Heart right ventricle (tissue), 16 donors: ENCODE measurements at regions not wholly inside any gene's neighbourhood (a gene's known extent, or its start where the extent isn't known, plus 50 kb on each side); places are given as distances from the start of the nearest gene placed in this dataset.
A peak's percentile ranks its signal among the peaks of the same experiment; 100 is the strongest.

ENCODE experiments used
- ATAC-seq, 8 donors: fragments of 200-7000 bp; cut with Tn5 transposase; one replicate each; pipeline ENCODE4 v1.9.1; 2020; ENCODE audit warnings: mild to moderate bottlenecking in 8 of 8, moderate library complexity in 8 of 8, moderate number of reproducible peaks in 1 of 8
- DNase-seq, 2 donors: peaks; one replicate each; pipeline ENCODE4 v3.0.0-alpha.2; 2020
- H3K27ac ChIP-seq, 10 donors: fragments of 200-600 bp; sonication (generic) in 2 of 10; one replicate each; pipeline versions ENCODE4 v1.5.0 to v1.8.0; 2020 to 2022; ENCODE audit warnings: mild to moderate bottlenecking in 3 of 10
- H3K27me3 ChIP-seq, 7 donors: fragments of 200-600 bp; one replicate each; pipeline ENCODE4 v1.8.0; 2021 to 2022; ENCODE audit warnings: mild to moderate bottlenecking in 2 of 7
- H3K36me3 ChIP-seq, 9 donors: fragments of 200-600 bp; sonication (generic) in 1 of 9; one replicate each; pipeline versions ENCODE4 v1.5.0 to v1.8.0; 2020 to 2022; ENCODE audit warnings: mild to moderate bottlenecking in 2 of 9
- H3K4me1 ChIP-seq, 9 donors: fragments of 200-600 bp; sonication (generic) in 1 of 9; one replicate each; pipeline versions ENCODE4 v1.5.0 to v1.8.0; 2020 to 2022; ENCODE audit warnings: mild to moderate bottlenecking in 4 of 9
- H3K4me3 ChIP-seq, 10 donors: fragments of 200-600 bp; sonication (generic) in 2 of 10; one replicate each; pipeline versions ENCODE4 v1.5.0 to v1.8.0; 2020 to 2022; ENCODE audit warnings: mild to moderate bottlenecking in 7 of 10, moderate library complexity in 2 of 10
- H3K9me3 ChIP-seq, 11 donors: fragments of 200-600 bp in 10 of 11; sonication (generic) in 2 of 11; one replicate each; pipeline versions ENCODE4 v1.5.0 to v1.8.0; 2013 to 2022; ENCODE audit warnings: mild to moderate bottlenecking in 2 of 11, control low read depth in 1 of 11, moderate library complexity in 1 of 11
- CTCF ChIP-seq, 9 donors: fragments of 200-600 bp; sonication (generic) in 2 of 9; IDR thresholded peaks; one replicate each; pipeline versions ENCODE4 v1.5.0 to v1.8.0; 2021 to 2022; ENCODE audit warnings: antibody characterized with exemption in 9 of 9, mild to moderate bottlenecking in 5 of 9, moderate library complexity in 1 of 9
- WGBS, 2 donors: extraction: QIAGEN DNeasy Blood & Tissue Kit; methylation state at CpG; one replicate each; pipeline ENCODE4 v1.1.7; 2013; ENCODE audit warnings: inconsistent platforms in 1 of 2; 5-methylcytosine and 5-hydroxymethylcytosine counted together
- intact Hi-C, 10 donors: fragments of 100-400 bp; cut with DNase I; formaldehyde crosslinking; loops; one replicate each; pipeline versions ENCODE4 v1.11.1 to v1.14.2; 2022
- donor health status: Arrhythmogenic right ventricular cardiomyopathy.
- donor health status: ischemic (EF 13 %, LVEDD 7.1; RV severe dilation, severe dysfunction).
- donor health status: healthy with polysubstance abuse.
- donor health status: DM: no; HTN: yes; CAD: no.
- donor health status: DM: no; HTN: no; CAD: no.
- donor health status: ischemic (EF 25% LVEDD 6.9; RV normal size, moderate dysfunction).
- donor health status: ischemic (EF 25% LVEDD 5.7; RV mildly dilated, moderate dysfunction).
- donor health status: healthy.
- donor health status: DM: yes; HTN: yes; CAD: no.
- donor health status: Ischemic cardiomyopathy.
- donor health status: ischemic (EF 35%, LVEDD 5.7; RV mildly dilated, moderate dysfunction).
- donor health status: nonischemic (EF 11% LVEDD 7.7; RV severe dilation, severe dysfunction).
- donor health status: DM: yes; HTN: yes; CAD: no.
- donor health status: PGD.
- donor health status: ischemic (EF 29% LVEDD 5.4; RV normal size, mild dysfunction).
- donor health status: nonischemic (EF 23%, LVEDD 6.1; RV moderate dilation, normal function).

DNA sequence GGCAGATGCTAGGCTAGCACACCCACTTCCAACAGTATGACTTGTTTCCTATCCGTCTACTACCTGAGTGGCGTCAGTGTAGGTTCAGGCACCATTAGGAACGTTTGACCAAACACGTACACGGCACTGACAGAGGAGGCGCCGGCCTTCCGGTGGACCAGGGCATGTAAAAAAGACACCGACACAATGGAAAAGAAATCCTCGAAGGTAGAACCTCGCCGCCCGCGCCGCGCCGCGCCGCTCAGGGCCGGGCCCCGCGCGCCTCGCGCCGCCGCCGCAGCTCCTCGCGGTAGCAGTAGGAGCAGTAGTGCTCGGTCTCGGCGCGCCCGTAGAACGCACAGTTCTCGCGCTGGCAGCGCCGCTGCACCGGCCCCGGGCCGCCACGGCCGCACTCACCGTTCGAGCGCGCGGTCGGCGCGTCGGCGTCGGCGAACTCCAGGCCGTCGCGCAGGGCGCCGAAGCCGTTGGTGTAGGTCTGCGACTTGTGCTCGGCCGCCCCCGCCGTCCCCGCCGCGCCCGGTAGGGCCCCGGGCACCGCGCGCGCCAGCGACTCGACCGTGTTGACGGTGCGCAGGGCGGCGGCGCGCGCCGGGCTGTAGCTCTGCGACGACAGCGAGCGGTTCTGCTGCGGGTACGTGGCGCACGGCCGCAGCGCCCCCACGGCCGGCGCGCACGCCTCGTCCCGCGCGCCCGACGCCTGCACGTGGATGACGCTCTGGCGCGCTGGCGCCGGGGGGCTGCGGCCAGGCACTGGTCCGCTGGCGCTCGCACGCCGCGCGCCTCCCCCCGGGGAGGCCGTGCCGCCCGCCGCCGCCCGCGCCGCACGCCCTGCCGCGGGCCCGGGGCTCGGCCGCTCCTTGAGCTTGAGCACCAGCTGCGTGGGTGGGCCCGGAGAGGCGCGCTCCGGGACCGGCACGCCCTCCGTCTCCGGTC lies 156.7 kb downstream of the KLF13 start:
- H3K27me3 ChIP-seq = peaks cover 0 to 34% (median 23%) of the 10 kb centered on the region in 7 donors
- peak overlapping the region in 8 of 10 donors; percentile 13 to 41 (median 24) for H3K4me3 ChIP-seq

DNA sequence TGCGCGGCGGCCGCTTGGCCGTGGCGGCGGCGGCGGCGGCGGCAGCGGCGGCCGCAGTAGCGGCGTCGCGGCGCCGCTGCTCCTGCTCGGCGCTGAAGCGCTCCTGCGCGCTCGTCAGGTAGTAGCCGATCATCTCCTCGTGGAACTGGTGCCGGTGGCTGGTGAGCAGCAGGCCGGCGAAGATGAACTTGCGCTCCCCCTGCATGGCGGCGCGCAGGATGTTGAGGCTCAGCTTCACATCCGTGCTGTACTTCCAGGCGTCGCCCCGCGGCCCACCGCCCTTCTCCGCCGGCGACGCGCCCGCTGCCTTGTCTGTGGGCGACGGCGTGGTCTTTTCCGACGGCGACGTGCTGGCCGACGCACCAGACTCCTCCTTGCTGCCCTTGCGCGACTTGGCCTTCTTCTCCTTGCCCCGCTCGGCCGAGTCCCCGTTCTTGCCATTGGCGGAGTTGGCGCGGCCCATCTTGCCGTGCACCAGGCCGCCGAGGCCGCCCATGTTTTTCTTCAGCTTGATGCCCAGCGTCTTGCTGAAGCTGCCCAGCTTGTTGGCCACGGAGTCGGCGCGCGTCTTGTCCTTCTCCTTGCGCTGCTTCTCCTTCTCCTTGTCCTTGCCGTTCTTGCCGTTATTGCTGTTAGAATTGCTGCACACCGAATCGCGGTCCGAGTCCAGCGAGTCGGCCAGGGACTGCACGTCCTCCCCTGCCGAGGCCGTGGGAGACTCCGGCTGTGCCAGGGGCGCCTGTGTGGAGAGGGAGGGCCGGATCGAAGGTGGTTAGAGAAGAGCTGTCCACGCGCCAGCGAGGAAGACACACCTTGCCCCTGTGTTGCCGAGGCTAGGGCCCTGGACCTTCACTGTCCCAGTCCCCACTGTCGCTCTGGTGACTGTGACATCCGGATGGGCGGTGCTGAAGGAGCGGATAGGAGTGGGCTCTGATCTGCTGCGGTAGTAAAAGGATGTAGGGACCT lies 157.6 kb downstream of the KLF13 start:
- H3K36me3 ChIP-seq = no peaks in the 10 kb centered on the region
- ATAC-seq (no peak), DNase-seq (no peak)
- no peak for TF ChIP-seq CTCF (IDR thresholded peaks at IDR 0.05)
- H3K4me1 ChIP-seq = peaks cover 0 to 15% (median 10%) of the 10 kb centered on the region in 9 donors
- WGBS, 2 donors = 57 to 67% methylated on average over 82 to 100 of the region's 100 CpGs
- H3K27me3 ChIP-seq = peaks cover 0 to 34% (median 23%) of the 10 kb centered on the region in 7 donors
- H3K9me3 ChIP-seq = no peaks in the 10 kb centered on the region
- intact Hi-C loops = loop anchor here in 5 of 10 donors (10.0 kb wide), 6 partner anchors 49 to 169 kb away; partner anchors contain the start of gene KLF13 (in 2 of the 5)
- peak overlapping the region in 1 of 10 donors; percentile 2 for H3K4me3 ChIP-seq
- H3K27ac ChIP-seq = no peak overlapping the region

More for the DNA sequence above, 156.7 kb downstream of the KLF13 start:
- H3K9me3 ChIP-seq = no peaks in the 10 kb centered on the region
- TF ChIP-seq CTCF (IDR thresholded peaks at IDR 0.05) = no peak
- H3K27ac ChIP-seq = no peak overlapping the region
- 3 to 5% methylated on average over 106 to 146 of the region's 147 CpGs for WGBS, 2 donors
- intact Hi-C loops = loop anchor here in 5 of 10 donors (10.0 kb wide), 6 partner anchors 49 to 169 kb away; partner anchors contain the start of gene KLF13 (in 2 of the 5)
- DNase-seq (no peak), ATAC-seq (no peak)
- peaks cover 0 to 6% (median 2%) of the 10 kb centered on the region in 9 donors for H3K4me1 ChIP-seq
- no peaks in the 10 kb centered on the region for H3K36me3 ChIP-seq

GRCh38 chr15:31484986-31485385 lies 158.4 kb downstream of the KLF13 start:
- no peaks in the 10 kb centered on the region for H3K36me3 ChIP-seq
- DNase-seq (no peak), ATAC-seq (no peak)
- no peak overlapping the region for H3K27ac ChIP-seq
- TF ChIP-seq CTCF (IDR thresholded peaks at IDR 0.05) = no peak
- H3K9me3 ChIP-seq = no peaks in the 10 kb centered on the region
- no peak overlapping the region for H3K4me3 ChIP-seq
- WGBS, 2 donors = 94 to 96% methylated on average over 5 of the region's 5 CpGs
- H3K4me1 ChIP-seq = peaks cover 0 to 22% (median 17%) of the 10 kb centered on the region in 9 donors
- intact Hi-C loops = loop anchor here in 9 of 10 donors (5.0 to 10.0 kb wide), 12 partner anchors 43 to 283 kb away; partner anchors contain the start of gene KLF13 (in 2 of the 9)
- peaks cover 0 to 34% (median 23%) of the 10 kb centered on the region in 7 donors for H3K27me3 ChIP-seq
